Dendritic cell treated with granulocyte-macrophage colony-stimulating factor and Interleukin-4, amounts not matched to agents 40 ng/mL and 50 ng/mL, for 4 days (primary cell): ENCODE measurements at regions not wholly inside any gene's neighbourhood (a gene's known extent, or its start where the extent isn't known, plus 50 kb on each side); places are given as distances from the start of the nearest gene placed in this dataset.

Experiments
- H3K27ac Mint-ChIP-seq: one replicate; pipeline ENCODE4 v1.8.0; 2022; ENCODE audit warnings: mild to moderate bottlenecking, mixed read lengths
- H3K27me3 Mint-ChIP-seq: one replicate; pipeline ENCODE4 v1.8.0; 2022; ENCODE audit warnings: mild to moderate bottlenecking, mixed read lengths
- H3K36me3 Mint-ChIP-seq: one replicate; pipeline ENCODE4 v1.8.0; 2022; ENCODE audit warnings: low read depth, mixed read lengths
- H3K4me1 Mint-ChIP-seq: one replicate; pipeline ENCODE4 v1.8.0; 2022; ENCODE audit warnings: low read depth, mixed read lengths
- H3K4me3 Mint-ChIP-seq: one replicate; pipeline ENCODE4 v1.8.0; 2022; ENCODE audit warnings: mild to moderate bottlenecking, moderate library complexity, mixed read lengths
- H3K9me3 Mint-ChIP-seq: one replicate; pipeline ENCODE4 v1.8.0; 2022; ENCODE audit warnings: mixed read lengths
- intact Hi-C: fragments of 100-400 bp; cut with micrococcal nuclease; formaldehyde crosslinking; loops from one replicate; pipeline ENCODE4 v1.15.0; 2022

GRCh38 chr9:126131066-126132010, 195.3 kb upstream of the MVB12B start:
- intact Hi-C loops: no loop called here
- peaks cover 9% of the 10 kb centered on the region for H3K9me3 Mint-ChIP-seq
- H3K4me3 Mint-ChIP-seq: no peak overlapping the region
- no peaks in the 10 kb centered on the region for H3K36me3 Mint-ChIP-seq
- H3K27ac Mint-ChIP-seq: no peak overlapping the region
- H3K4me1 Mint-ChIP-seq: no peaks in the 10 kb centered on the region
- H3K27me3 Mint-ChIP-seq: peaks cover 28% of the 10 kb centered on the region

DNA sequence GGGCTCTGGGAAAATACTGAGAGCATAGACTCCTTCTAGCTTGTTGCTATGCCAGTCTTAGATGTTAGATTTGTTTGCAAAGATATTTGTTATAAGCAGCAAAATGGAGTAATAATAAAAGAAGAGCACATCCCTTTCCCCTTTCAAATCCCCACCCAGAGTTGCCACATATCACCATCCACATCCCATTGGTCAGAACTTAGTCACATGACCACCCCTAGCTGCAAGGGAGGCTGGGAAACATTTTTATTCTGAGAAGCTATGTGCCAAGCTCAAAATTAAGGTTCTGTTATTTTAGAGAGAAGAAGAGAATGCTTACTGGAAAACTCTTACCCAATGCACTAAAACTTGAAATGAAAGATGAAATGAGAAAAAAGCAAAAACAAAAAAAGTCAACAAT, 193.9 kb upstream of the MVB12B start:
- peaks cover 23% of the 10 kb centered on the region for H3K27me3 Mint-ChIP-seq
- H3K9me3 Mint-ChIP-seq: peaks cover 15% of the 10 kb centered on the region
- H3K4me1 Mint-ChIP-seq: no peaks in the 10 kb centered on the region
- H3K4me3 Mint-ChIP-seq: no peak overlapping the region
- no peaks in the 10 kb centered on the region for H3K36me3 Mint-ChIP-seq
- H3K27ac Mint-ChIP-seq: no peak overlapping the region
- intact Hi-C loops: no loop called here

- Mint-ChIP-seq H3K4me3 (no peak overlapping the region), H3K27me3 (peaks cover 34% of the 10 kb centered on the region), H3K36me3 (no peaks in the 10 kb centered on the region), H3K4me1 (peaks cover 14% of the 10 kb centered on the region), H3K9me3 (peaks cover 11% of the 10 kb centered on the region), H3K27ac (no peak overlapping the region)
- intact Hi-C loops: no loop called here
Measured at GRCh38 chr9:126144196-126144595, 182.4 kb upstream of the MVB12B start.

- Mint-ChIP-seq H3K36me3 (no peaks in the 10 kb centered on the region), H3K4me1 (peaks cover 14% of the 10 kb centered on the region), H3K4me3 (no peak overlapping the region), H3K27ac (no peak overlapping the region), H3K27me3 (peaks cover 30% of the 10 kb centered on the region), H3K9me3 (peaks cover 5% of the 10 kb centered on the region)
- intact Hi-C loops: no loop called here
Measured at GRCh38 chr9:126144603-126145456, 181.8 kb upstream of the MVB12B start.

DNA sequence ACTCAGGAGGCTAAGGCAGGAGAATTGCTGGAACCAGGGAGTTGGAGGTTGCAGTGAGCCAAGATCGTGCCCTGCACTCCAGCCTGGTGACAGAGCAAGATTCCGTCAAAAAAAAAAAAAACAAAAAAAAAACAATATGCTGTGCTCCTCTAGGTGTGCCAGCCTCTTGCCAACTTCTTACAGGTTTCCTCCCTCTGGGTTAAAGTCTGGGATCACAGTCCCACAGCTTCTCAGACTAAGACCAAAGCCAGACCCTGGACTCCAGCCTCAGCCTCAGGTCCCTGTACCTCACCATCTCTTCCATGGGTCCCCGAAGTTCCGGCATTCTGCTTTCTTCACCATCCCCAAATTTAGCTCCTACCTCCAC, 180.8 kb upstream of the MVB12B start:
- Mint-ChIP-seq H3K36me3 (no peaks in the 10 kb centered on the region), H3K27me3 (peaks cover 29% of the 10 kb centered on the region), H3K4me1 (peaks cover 14% of the 10 kb centered on the region), H3K4me3 (no peak overlapping the region), H3K9me3 (no peaks in the 10 kb centered on the region), H3K27ac (no peak overlapping the region)
- intact Hi-C loops: no loop called here

GRCh38 chr9:126146254-126147145, 180.1 kb upstream of the MVB12B start:
- intact Hi-C loops: no loop called here
- Mint-ChIP-seq H3K36me3 (no peaks in the 10 kb centered on the region), H3K27ac (no peak overlapping the region), H3K9me3 (no peaks in the 10 kb centered on the region), H3K4me1 (peaks cover 14% of the 10 kb centered on the region), H3K4me3 (no peak overlapping the region), H3K27me3 (peaks cover 26% of the 10 kb centered on the region)

GRCh38 chr9:126147186-126147935, 179.3 kb upstream of the MVB12B start:
- Mint-ChIP-seq H3K27ac (no peak overlapping the region), H3K4me1 (peaks cover 14% of the 10 kb centered on the region), H3K27me3 (peaks cover 27% of the 10 kb centered on the region), H3K4me3 (no peak overlapping the region), H3K36me3 (no peaks in the 10 kb centered on the region), H3K9me3 (no peaks in the 10 kb centered on the region)
- intact Hi-C loops: no loop called here

GRCh38 chr9:126147936-126148870, 178.4 kb upstream of the MVB12B start:
- intact Hi-C loops: no loop called here
- H3K27me3 Mint-ChIP-seq: peaks cover 22% of the 10 kb centered on the region
- H3K4me1 Mint-ChIP-seq: peaks cover 14% of the 10 kb centered on the region
- H3K27ac Mint-ChIP-seq: no peak overlapping the region
- no peaks in the 10 kb centered on the region for H3K36me3 Mint-ChIP-seq
- H3K9me3 Mint-ChIP-seq: no peaks in the 10 kb centered on the region
- no peak overlapping the region for H3K4me3 Mint-ChIP-seq

- no peaks in the 10 kb centered on the region for H3K36me3 Mint-ChIP-seq
- intact Hi-C loops: no loop called here
- H3K4me1 Mint-ChIP-seq: peaks cover 12% of the 10 kb centered on the region
- H3K4me3 Mint-ChIP-seq: no peak overlapping the region
- no peaks in the 10 kb centered on the region for H3K9me3 Mint-ChIP-seq
- peaks cover 22% of the 10 kb centered on the region for H3K27me3 Mint-ChIP-seq
- no peak overlapping the region for H3K27ac Mint-ChIP-seq
Measured at GRCh38 chr9:126148994-126149393, 177.6 kb upstream of the MVB12B start.

DNA sequence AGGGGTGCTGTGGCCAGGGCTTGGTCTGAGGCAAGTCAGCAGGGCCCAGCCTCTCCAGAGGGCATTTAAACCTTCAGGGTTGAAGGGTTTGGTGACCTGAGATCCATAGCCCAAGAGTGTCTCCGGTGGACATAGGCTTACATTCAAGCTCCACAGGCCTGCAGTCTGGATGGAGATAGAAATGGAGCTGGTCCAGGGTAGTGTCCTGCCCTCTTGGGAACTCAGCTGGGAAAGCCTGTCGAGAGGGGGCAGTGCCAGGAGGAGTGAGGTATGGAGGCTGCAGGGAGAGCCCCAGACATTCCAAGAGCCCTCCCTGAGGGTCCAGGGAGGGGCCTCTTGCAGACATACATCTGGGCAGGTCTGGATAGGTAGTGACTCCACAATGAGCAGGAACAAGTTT, 177.0 kb upstream of the MVB12B start:
- H3K27ac Mint-ChIP-seq: no peak overlapping the region
- H3K36me3 Mint-ChIP-seq: no peaks in the 10 kb centered on the region
- peaks cover 22% of the 10 kb centered on the region for H3K27me3 Mint-ChIP-seq
- intact Hi-C loops: no loop called here
- H3K9me3 Mint-ChIP-seq: no peaks in the 10 kb centered on the region
- peaks cover 8% of the 10 kb centered on the region for H3K4me1 Mint-ChIP-seq
- H3K4me3 Mint-ChIP-seq: no peak overlapping the region

- Mint-ChIP-seq H3K27me3 (peaks cover 22% of the 10 kb centered on the region), H3K4me3 (no peak overlapping the region)
Measured at GRCh38 chr9:126150411-126151030, 176.1 kb upstream of the MVB12B start.

More at GRCh38 chr9:126150411-126151030, 176.1 kb upstream of the MVB12B start:
- intact Hi-C loops: no loop called here
- no peak overlapping the region for H3K27ac Mint-ChIP-seq
- no peaks in the 10 kb centered on the region for H3K36me3 Mint-ChIP-seq
- no peaks in the 10 kb centered on the region for H3K9me3 Mint-ChIP-seq
- H3K4me1 Mint-ChIP-seq: peaks cover 8% of the 10 kb centered on the region
